HG02885 (cell line): ENCODE measurements at regions not wholly inside any gene's neighbourhood (a gene's known extent, or its start where the extent isn't known, plus 50 kb on each side); places are given as distances from the start of the nearest gene placed in this dataset.

Experiments used
- ATAC-seq: cut with Tn5 transposase; IDR thresholded peaks from one replicate; pipeline ENCODE4 v1.9.1; 2021; ENCODE audit warnings: mild to moderate bottlenecking; ENCODE audit not compliant: unreplicated experiment, poor library complexity

DNA sequence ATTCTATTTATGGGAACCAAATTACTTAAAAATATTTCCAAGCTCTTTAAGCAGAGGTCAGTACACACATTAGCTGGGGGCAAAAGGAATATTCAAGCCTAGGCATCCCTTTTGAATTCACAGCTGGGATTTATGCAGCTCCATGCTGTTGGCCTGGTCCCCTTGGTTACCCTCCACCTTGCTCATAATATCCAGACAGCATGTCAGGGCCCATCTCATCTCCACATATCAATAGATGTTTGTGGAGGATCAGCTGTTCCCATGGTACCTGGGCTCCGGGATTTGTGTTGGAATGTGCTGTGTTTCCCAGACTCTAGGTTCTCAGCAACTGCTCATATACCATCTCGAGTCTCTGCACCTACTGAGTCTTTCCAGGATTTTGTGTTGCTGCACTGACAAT lies 534.8 kb downstream of the BMP2 start:
- no peak for ATAC-seq

GRCh38 chr20:7305976-7306375 lies 538.5 kb downstream of the BMP2 start:
- no peak for ATAC-seq

GRCh38 chr20:7308163-7308562 lies 540.7 kb downstream of the BMP2 start:
- no peak for ATAC-seq

DNA sequence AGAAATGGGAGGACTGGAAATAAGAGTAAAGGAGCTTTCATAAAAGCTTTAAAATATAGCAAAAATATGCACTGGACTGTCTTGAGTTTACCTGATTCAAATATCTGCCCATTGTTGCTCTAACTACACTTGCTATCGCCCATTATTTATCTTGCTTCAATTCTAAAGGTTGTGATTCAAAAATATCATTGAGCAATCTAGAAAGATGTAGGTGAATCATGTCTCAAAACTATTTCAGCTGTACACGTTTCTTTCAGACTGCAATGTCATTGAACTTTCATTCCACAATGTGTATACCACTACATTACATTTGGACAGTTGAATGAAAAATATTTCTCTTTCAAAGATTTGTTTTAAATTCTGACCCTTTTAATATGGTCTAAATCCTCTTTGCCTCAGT lies 545.6 kb downstream of the BMP2 start:
- no peak for ATAC-seq

GRCh38 chr20:7323957-7324356 lies 556.5 kb downstream of the BMP2 start:
- ATAC-seq = no peak

DNA sequence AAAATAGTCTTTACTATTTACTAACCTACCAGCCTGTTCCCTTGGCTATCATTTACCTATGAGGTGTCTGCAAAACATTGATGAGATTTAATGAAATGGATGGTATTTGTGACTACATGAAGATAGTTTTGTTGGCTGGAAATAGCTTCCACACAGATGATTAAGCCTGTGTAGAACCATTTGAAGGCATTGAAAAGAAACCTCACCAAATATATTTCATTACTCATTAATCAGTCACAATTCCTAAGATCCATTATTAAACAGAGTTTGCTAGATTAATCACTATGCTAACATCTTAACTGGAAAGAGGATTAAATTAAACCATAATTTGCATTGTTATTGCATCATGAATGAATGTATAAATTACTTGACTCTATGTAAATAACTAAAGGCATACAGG lies 560.3 kb downstream of the BMP2 start:
- no peak for ATAC-seq

DNA sequence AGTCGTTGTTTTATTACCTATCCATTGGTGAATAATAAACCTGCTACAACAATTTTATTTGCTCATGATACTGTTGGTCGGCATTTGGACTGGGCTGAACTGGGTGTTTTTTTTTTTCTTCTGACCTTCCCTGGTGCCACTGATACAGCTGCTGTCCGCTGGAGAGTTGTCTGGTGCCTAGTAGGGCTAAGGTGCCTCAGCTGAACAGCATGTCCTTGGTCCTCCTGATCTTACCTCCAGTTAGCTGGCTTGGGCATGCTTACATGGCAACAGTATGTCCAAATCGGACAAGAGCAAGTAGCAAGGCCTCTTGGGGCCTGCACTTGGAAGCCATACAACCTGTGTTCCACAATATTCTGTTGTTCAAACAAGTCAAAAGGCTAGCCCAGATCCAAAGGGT lies 563.4 kb downstream of the BMP2 start:
- ATAC-seq = no peak

DNA sequence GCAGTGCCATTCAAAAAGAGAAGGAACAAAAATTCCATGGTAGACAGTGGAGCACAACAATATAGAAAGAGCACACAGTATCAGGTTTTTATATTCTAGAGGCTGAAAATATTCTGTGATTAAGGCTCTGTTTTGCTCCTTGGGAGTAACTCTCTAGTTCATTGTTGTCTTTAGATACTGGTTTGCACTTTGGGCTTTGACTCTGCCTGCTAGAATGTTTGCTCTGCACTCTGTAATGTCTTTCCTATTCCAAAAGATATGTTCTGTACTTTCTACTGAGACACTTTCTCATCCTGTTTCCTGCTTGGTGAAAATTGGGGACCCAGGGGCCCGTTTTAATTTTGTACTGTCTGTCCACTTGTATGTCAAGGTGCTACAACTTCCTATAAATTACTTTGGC lies 564.7 kb downstream of the BMP2 start:
- no peak for ATAC-seq

DNA sequence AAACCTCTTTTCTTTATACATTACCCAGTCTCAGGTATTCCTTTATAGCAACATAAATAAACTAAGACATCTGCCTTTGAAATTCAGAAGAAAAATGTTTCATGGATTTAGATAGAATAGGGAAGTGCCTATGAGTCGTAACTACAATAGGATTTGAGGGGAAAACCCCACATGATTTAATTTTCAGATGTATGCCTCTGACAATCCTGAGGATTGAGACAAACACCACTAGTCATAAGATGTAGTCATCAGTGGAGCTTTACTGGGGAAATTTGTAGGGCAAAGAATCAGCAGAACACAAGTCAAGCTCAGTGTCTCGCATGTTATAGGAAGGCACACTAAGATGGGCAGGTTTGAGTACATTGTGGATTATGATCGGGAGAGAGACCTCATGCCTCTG lies 566.4 kb downstream of the BMP2 start:
- ATAC-seq = no peak

DNA sequence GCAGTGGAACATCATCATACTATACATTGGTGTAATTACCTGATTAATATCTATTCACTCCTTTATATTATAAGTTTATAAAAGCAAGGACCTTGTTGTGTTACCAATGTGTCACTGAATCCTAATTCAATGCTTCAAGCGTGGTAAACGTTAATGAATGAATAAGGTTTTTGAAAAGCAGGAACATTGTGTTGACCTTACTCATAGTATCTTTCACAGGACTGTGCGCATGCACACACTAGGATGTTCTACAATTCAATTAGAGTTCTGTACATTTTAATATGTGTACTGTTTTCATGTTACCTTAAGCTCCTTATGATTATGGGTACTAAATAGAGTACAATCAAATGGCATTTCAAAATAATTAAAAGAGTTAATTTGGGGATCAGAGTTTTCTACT lies 578.5 kb downstream of the BMP2 start:
- no peak for ATAC-seq

DNA sequence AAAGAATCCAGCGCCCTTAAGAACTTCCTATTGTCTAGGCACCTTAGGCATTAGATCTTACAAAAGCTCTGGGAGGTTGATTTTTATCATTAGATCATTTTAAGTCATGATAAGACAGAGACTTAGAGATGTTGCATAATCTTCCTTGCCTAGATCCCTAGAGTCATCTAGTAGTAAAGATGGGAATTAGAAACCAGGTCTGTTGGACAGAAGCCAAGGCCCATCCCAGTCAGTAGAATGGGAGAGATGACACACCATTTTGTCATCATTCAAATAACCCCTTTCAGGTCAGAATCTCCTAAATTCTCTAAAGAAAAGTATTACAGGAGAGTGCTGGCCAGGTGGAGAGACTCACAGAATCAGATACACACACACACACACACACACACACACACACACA lies 579.1 kb downstream of the BMP2 start:
- ATAC-seq = no peak

GRCh38 chr20:7347409-7347808 lies 579.9 kb downstream of the BMP2 start:
- ATAC-seq = no peak

GRCh38 chr20:7348253-7348652 lies 580.8 kb downstream of the BMP2 start:
- no peak for ATAC-seq

GRCh38 chr20:7352165-7352564 lies 584.7 kb downstream of the BMP2 start:
- no peak for ATAC-seq

- ATAC-seq = no peak
These were observed 585.2 kb downstream of the HAO1 start for GRCh38 chr20:7355051-7355450.

DNA sequence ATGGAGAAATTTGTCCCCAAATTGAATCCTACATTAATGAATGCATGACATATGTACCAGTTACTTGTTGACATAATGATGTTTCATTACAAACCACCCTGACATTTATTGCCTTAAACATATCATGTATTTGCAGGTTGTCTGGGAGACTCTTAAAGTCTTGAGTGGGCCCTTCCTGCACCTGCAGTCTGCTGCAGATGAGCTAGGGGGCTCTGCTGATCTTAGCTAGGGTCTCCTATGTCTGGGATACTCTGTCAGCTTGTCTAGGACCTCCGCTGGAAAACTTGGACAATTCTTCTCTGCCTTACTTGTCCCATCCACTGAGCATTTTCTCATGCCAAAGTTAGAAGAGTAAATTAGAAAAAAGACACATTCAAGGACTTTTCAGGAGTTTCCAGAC lies 581.6 kb downstream of the HAO1 start:
- ATAC-seq = no peak

GRCh38 chr20:7359739-7360138 lies 580.5 kb downstream of the HAO1 start:
- ATAC-seq = no peak

- ATAC-seq = no peak
These were observed 578.9 kb downstream of the HAO1 start for GRCh38 chr20:7361321-7361720.

DNA sequence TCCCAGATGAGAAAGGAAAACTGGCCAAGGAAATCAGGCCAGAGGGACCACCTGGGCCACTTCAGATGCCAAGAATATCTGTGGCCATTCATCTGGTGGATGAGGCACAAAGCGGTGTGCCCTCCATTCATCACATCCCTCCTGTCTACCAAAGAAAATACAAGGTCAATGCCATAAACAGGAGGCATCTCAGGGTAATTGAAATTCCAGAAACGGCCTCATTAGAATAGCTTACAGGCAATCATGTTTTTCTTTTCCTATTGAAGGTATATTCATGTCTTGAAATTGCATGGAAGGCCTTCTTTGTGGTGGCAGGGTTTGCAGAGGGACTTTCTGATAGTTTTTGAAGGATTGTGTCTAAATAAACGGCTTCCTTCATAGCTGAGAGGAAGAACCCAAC lies 578.3 kb downstream of the HAO1 start:
- ATAC-seq = no peak

GRCh38 chr20:7362601-7363000 lies 577.7 kb downstream of the HAO1 start:
- ATAC-seq = no peak

- ATAC-seq = no peak
These were observed 574.1 kb downstream of the HAO1 start for GRCh38 chr20:7366189-7366588.

- no peak for ATAC-seq
These were observed 568.6 kb downstream of the HAO1 start for GRCh38 chr20:7371518-7372163.

DNA sequence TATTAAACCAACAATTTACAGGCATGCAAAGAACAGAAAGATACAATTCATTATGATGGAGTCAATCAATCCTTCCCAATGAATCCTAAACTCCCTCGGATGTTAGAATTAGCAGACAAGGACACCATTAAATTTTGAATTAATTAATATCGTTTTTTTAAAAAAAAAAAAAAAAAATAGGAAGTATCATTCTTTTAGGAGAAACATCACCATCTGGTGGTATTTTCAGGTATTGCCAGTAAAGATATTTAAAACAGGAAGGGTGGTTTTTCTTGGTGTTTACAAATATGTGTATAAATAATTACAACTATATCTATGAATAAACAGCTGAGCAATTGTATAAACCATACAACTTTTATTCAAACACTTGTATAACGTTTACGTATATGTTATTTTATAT lies 564.4 kb downstream of the HAO1 start:
- ATAC-seq = no peak
